ENCODE measurements at regions not wholly inside any gene's neighbourhood (a gene's known extent, or its start where the extent isn't known, plus 50 kb on each side); places are given as distances from the start of the nearest gene placed in this dataset.
"Not testable (repeated sequence)": the region's sequence is repeated elsewhere in the genome, so short reads cannot be mapped to it uniquely, and the experiment has no call there.

DNA sequence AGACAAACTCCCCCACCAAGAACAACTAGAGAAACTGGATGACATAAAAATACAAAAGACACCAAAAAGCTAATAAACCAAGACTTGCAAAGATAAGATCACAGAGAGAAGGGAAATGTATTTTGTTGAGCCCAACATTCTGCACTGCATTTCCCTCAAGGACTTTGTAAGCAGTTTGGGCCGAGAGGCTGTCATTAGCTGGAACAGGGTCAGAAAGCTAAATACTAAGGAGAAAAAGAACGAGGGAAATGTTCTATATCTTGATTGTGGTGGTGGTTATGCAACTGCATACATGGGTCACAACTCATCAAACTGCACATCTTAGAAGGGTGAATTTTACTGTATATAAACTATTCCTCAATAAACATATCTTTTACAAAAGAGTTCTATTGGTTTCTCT is 315.0 kb downstream of the IPMK start:
- no peak for DNase-seq

DNA sequence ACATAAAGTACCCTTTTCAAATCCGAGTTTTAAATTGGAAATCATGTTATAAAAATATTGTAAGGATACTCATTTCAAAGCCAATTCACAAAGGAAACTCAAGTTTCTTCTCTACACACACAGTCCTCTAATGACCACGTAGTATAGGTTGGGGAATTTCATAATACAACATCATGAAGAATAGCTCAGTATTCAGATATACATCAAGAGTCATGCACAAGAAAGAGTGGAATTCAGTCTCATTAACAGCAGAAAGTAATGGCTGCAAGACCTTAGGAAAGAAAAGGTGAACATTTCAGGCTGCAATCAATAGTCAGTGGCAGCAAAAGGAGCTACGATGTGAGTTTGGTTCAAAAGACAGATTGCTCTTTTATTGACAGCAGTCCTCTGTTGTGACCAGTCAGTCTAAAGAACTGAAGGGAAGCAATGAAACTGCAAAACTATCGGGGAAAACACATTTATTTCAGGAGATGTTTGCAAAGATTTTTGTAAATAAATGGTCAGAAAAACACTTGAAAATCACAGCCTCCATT is 317.2 kb downstream of the IPMK start:
- no peak for DNase-seq

DNA sequence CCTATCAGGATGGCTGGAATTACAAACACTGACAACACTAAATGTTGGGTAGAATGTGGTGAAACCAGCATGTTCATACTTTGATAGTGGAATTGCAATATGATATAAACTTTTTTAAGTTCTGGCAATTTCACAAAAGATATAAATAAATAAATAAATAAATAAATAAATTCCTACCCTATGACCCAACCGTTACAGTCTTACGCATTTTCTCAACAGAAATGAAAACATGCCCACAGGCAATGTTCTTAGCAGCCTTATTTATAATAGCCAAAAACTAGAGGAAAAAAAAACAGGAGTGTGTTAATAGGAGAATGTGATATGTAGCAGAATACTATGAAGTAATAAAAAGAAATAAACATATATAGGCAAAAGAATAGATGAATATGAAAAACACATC is 318.9 kb downstream of the IPMK start:
- DNase-seq, result no peak

DNA sequence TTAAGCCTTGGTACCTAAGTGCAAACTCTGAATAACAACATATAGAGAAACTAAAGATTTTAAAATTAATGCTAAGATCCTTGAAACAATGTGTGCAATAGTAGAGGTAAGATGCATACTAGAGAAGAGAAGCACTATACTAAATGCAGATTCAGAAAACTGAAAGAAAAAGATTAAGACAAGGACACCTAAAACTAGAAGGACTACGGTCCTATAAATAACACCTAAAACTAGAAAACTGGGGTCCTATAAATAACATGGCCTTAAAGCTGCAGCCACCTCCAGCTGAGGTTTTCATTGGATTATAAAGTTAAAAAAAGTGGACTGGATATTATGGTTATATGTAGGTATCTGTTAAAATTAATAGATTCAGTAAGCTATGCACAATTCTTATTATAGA is 320.9 kb downstream of the IPMK start:
- DNase-seq, result no peak

DNA sequence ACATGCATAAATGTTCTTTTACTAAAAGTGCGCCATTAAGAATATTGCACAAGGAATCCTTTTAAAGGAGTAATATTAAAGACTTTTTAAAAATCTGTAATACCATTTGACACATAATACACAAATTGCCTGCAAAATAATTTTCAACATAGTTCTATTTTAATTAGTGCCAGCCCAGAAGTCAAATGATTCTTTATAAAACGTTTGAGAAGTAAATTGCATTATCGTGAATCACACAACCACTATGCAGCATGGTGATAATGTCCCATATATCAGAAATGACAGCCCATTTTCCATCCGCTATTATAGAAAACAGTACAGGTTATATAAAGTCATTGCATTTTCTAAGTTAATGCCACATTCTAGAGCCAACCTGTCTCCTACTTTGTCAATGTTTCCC is 324.0 kb downstream of the IPMK start:
- DNase-seq, result no peak

DNA sequence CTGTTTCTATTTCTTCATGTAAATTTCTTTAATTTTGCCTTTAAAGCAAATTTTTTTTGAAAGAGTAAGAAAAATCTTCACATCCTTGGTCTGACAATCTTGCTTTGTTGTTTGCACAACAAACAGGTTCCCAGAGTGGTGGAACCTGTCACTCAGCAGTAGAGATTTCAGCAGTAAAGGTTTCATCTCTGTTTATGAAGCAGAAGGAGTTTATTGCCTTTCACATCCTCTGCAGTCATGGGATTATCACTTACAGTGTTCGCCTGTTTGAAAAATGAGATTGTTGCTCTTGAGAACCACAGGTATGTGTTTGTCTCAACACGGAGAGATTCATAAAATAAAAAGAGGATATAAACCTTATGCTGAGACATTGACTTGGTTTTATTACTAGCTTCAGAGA is 342.6 kb downstream of the IPMK start:
- DNase-seq, result no peak

DNA sequence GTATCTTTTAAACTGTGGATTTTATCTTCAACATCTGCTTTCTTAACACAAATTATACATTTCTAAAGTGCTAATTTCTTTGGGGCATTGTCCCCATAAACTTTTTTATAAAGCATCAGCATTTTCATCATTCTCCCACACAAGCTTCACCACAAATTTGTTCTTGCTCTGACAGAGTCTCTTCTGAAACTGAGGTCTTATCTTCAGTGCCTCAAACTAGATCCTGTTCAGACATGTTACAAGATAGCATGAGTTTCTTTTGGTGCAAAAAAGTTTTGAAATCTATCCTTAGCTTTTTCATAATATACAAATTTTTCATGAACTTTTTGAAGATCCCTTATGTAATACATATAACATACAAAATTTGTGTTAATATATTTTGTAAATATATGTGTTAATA is 346.6 kb downstream of the IPMK start:
- DNase-seq, result no peak

DNA sequence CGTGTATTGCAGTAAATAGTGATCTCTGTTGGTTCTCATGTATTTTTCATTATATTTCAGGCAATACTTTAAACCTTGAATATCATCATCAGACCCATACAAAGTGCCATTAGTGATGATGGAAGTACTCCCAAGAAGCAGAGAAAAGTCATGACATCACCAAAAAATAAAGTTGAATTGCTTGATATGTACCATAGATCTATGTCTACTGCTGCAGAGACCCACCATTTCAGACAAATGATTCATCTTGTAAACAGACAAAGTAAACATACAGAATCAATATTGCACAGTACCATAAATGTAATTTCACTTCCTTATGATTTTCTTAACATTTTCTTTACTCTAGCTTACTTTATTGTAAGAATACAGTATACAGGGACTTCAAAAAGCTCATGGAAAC is 347.8 kb downstream of the IPMK start:
- no peak for DNase-seq

DNA sequence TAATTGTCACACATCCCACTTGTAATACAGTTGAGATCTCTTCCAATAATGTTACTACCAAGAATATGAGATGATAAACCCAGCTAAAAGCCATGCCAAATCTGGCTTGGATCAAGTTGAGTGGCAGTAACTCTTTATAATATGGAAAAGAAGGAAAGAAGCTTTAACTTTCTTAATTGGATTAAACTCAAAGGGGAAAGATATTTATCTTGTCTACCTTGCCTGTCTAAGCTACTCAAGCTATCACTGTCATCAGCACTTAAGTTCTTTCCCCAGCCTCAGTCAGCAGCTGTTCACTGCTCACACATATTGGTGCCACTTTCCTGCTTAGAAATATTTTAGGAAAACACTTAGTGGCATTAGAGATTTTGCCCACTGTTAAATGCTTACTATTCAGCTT is 350.7 kb downstream of the IPMK start:
- DNase-seq, result no peak

DNA sequence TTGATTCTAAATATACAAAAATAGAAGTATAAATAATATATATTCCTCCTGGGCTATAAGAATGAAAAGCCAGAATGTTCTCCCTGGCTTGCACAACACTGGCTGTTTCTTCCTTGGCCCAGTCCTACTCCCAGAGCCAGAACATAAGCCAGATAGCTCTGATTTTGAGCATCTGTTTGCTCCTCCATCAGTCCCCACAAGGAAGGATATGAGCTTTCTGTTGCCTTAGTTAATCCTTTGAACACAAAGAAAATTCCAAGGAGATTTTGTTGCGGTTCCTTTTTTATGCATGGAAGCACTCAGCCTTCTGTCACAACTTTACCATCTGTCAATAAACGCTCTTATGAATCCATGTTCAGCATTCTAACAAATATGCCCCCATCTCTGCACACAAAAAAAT is 361.8 kb downstream of the IPMK start:
- DNase-seq, result no peak

DNA sequence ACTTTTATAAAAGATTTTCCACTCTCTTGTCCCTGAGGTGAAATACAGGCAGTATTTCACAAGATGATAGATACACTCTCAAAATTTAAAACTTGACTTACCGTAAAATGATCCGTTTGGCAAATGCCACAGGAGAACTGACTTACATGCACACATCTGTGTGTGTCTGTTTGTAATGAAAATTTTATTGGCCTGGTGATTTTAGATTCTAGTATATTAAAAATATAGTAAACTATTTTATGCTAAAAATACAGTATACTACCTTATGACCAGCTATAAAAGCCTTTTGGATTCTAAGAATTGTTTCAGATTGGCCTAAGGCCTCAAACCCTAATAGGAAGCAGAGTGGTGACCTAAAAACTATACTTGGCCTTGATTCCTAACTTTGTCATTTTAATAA is 362.7 kb downstream of the IPMK start:
- no peak for DNase-seq

DNA sequence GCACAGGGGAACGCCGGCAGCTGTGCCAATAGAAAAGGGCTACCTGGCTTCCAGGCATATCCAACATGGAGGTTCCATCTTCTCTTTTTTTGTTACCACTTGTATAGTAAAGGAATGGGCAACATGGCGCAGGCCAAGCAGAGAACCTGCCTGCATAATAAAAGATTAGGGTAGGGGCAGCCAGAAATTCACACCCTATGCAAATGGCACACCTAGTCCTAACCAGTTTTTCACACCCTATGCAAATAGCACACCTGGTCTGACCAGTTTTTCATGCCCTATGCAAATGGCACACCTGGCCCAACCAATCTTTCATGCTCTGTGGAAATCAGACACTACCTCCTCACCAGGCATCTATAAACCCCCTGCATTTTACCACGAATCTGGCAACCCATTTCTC is 369.5 kb downstream of the IPMK start:
- no peak for DNase-seq

DNA sequence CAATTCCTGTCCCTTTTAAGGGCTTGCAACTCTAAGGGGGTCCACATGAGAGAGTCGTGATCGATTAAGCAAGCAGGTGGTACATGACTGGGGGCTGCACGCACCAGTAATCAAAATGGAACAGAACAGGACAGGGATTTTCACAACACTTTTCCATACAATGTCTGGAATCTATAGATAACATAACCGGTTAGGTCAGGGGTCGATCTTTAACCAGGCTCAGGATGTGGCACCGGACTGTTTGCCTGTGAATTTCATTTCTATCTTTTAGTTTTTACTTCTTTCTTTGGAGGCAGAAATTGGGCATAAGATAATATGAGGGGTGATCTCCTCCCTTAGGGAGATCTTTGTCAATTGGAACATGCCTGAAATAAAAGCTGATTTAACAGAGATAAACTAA is 370.1 kb downstream of the IPMK start:
- DNase-seq, result no peak

DNA sequence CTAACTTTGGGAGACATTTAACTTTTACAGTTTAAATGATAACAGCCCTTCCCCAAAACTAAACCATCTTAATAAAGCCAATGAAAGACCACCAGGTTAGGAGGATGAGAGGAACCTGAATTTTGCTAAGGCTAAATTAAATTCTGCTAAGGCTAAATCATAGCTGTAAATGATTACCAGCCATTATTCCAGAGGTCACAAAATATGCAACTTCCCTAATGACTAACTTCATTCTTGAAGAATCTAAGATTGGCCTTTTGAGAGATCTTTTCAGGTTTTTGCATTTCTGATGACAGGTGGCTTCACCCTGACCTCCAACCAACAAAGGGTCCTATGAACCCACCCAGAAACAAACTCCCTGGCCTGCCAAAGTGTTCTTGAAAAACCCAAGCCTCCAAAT is 373.3 kb downstream of the IPMK start:
- DNase-seq, result no peak

DNA sequence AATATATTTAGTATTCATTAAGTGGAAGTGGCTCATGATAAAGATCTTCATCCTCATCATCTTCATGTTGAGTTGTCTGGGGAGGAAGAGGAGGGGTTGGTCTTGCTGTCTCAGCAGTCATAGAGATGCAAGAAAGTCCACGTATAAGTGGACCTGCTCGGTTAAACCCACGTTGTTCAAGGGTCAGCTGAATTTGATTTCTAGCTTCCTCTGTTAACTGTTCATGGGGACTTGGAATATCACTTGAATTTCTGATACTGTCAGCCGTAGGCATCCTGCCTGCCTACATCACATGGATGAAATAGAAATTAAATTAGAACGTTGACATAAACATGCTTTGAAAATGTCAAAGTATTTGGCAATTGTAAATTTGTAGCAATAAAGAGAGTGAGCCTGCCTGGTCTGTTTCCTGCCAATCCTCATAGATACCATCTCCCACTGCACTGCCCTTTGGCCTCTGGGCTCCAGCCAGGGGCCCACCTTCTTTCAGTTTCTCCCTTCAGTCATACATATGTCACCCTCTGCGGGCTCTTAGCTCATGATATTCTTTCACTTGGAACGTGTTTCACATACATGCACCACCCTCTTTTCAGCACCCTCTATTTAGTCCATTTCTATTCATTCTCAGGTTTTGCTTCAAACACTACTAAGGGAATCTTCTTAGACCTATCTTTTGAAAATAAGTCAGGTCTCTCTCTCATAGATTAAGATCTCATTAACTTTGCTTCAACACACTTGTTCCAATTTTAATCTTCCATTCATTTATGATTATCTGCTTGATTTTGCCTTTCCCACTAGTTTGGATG is 376.3 kb downstream of the IPMK start:
- DNase-seq, result no peak

DNA sequence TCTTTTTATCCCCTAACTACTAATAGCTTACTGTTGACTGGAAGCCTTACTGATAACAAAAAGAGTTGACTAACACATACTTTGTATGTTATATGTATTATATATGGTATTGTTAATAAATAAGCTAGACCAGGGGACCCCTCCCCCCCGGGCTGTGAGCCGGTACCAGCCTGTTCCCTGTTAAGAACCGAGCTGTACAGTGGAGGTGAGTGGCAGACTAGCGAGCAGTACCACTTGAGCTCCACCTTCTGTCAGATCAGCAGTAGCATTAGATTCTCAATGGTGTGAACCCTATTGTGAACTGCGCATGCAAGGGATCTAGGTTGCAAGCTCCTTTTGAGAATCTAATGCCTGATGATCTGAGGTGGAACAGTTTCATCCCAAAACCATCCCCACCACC is 377.0 kb downstream of the IPMK start:
- no peak for DNase-seq

DNA sequence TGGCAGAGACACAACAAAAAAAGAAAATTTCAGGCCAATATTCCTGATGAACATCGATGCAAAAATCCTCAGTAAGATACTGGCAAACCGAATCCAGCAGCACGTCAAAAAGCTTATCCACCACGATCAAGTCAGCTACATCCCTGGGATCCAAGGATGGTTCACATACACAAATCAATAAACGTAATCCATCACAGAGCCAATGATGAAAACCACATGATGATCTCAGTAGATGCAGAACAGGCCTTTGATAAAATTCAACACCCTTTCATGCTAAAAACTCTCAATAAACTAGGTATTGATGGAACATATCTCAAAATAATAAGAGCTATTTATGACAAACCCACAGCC is 382.1 kb downstream of the IPMK start:
- not testable (repeated sequence) for DNase-seq

DNA sequence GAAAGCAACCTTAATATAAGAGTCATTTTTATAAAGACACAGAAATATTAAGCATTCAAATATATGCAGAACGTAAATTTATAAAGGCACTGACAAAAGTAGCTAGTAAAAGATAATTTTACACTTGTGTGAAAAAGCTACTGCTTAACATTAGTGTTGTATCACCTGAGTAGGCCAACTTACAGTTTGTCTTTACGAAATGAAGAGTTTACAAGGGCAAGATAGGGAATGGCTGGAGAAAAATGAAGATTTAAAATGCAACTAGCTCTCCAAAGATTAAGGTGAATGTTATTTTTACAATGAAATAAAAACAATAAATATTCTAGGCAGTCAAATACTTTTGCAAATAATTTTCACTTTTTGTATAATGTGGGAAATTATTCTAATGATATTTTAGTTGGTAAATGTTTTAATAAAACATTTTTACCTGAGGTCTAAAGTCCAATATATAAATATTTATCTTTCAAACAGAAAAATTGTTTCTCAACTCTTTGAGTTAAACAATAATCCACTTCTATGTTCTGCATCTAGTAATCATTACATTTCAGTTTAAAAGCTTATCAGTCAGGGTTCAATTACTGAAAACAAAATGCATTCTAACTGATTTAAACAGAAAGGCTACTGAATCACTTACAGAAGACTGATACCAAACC is 382.6 kb downstream of the IPMK start:
- DNase-seq, result no peak

DNA sequence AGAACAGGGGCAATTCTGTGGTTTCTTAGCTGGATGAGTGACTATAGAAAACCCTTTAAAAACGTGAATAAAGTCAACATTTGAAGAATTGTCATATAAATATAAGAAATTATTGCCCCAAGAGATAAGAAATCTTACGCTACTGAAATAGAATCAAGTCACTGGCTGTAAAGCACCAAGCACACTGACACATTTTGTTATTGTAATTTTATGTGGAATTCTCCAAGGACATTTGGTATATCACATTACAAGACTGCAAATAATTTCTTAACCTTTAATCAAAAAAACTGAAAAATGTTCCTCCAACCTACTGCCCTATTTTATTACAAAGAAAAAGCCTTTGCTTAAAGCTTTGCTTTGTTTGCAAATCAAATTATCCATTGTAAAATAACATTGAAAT is 383.3 kb downstream of the IPMK start:
- no peak for DNase-seq

DNA sequence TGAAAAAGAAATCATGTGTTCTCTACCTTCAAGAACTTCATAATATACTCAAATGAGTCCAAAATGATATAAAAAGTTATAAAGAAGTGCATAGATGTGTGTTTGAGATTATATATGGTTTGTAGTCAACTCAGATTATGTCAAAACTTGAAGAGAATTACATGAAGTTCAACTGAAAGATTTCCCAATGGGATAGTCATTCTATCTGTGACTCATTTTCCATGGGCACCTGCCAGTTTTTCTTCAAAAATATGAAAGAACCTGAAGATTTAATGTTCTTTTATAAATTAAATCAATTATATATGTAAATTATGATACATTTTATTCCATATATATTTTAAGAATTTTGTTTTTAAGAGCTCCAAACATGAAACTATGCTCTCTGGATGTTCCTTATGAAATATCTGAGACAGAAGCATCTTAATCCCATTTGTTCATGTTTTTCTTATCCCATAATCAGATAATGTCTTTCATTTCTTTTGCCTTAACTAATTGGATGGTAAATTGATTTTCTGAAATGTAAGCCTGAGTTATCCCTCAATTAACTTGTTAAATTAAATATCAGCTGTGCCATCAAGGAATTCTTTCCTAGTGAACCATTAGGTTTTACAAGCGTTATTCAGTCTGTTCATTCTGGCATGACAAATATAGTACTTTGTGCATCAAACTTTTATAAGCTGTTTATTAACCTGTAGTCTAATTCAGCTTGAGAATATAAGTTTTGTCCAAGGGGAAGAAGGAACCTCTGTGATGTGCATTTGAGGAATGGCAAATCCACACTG is 387.1 kb downstream of the IPMK start:
- no peak for DNase-seq

DNA sequence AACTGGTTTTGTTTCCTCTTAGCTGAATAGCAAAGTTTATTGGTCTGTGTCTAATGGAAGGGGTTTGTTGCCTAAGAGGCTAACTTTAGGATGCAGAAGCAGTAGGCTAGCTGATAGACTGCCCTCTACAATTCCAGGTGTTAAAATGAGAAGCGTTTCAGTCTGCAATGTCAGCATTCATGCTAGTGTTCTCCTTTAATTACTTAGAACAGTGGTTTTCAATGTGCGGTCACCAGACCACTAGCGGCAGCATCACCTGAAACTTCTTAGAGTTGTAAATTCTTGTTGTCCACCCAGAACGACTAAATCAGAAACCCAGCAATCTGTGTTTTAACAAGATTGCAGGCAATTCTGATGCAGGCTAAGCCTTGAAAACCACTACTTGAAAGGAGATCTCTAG is 392.9 kb downstream of the IPMK start:
- no peak for DNase-seq

DNA sequence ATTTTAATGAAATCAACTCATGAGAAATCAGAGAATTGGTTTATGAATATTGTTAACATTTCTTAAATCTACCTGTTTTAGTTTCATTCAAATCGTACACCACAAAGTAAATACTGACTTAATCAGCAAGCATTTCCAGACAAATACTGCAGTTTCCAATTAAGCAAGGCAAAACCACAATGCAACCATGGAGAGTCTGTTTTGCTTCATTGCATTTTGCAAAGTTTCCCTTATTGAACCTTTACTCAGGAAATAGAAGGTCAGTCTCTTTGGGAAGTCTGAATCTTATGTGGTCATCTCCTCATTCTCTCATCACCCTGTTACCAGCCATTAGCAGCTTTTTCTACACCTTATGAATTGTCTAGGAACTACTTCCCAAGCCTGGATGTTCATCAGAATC is 400.5 kb downstream of the IPMK start:
- no peak for DNase-seq

DNA sequence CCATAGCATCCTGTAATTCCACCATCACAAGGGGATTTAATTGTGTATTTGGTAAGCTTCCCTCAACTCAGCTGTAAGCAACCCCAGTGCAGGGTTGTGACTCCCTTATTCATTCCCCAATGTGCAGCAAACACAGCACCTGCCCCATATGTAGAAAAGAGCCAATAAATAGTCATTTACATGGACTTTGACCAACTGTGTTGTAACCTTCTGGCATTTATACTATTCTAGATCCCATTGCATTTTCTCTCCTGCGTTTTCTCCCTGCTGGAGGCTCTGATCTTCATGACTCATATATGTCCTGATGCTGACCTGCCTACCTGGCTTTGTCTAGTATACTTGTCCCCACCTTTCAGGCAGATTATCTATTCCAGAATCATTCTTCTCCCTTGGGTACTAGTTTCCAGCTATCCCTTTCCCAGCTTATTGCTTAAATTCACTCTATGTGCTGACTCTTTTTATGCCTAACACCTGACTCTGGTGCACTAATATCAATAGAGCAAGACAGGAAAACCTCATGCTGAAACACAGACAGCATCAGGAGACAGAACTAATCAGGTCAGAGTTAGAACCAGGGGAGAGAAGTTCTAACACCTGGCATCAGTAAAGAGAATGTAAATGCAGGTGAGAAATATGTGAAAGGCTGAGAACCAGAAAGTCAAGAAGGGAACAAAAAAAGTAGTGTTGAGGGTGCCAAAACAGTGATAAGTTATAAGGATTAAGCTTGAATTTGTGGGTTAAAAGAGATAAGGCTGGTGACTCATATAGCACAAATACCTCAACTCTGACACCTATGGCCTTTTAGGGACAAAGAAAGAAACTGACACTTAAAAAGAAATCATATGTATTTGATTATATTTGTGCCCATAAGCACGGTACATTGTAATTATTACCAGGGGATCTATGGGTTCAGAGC is 402.7 kb downstream of the IPMK start:
- no peak for DNase-seq

All from activated CD4-positive, alpha-beta T cell treated with anti-CD3 and anti-CD28 coated beads, Interleukin-2, amount 50 U/mL, for 48 hours (primary cell).